SK-N-SH (cell line): ENCODE measurements at regions not wholly inside any gene's neighbourhood (a gene's known extent, or its start where the extent isn't known, plus 50 kb on each side); places are given as distances from the start of the nearest gene placed in this dataset.

Source experiments
- CTCF ChIP-seq: fragments of 200-600 bp; sonication (generic); IDR thresholded peaks from 2 replicates; pipeline ENCODE4 v1.6.1; 2017; ENCODE audit warnings: antibody characterized with exemption, mild to moderate bottlenecking, moderate library complexity
- EZH2phosphoT487 ChIP-seq: fragments of 200-600 bp; sonication (generic); IDR thresholded peaks from 2 replicates; pipeline ENCODE4 v1.6.1; 2017; ENCODE audit warnings: low read depth, mixed run types, mild to moderate bottlenecking, antibody characterized with exemption, moderate library complexity, borderline replicate concordance
- FOSL2 ChIP-seq: IDR thresholded peaks from 2 replicates; pipeline ENCODE4 v1.4.0; 2012; ENCODE audit warnings: low read depth, mild to moderate bottlenecking, moderate library complexity, borderline replicate concordance
- GABPA ChIP-seq: IDR thresholded peaks from 2 replicates; pipeline ENCODE4 v1.4.0; 2012; ENCODE audit warnings: low read depth, mild to moderate bottlenecking
- NFIC ChIP-seq: IDR thresholded peaks from 2 replicates; pipeline ENCODE4 v1.4.0; 2012; ENCODE audit warnings: borderline replicate concordance
- POLR2AphosphoS5 ChIP-seq: IDR thresholded peaks from 2 replicates; pipeline ENCODE4 v1.6.1; 2012; ENCODE audit warnings: low read depth, low read length
- RAD21 ChIP-seq: IDR thresholded peaks from 2 replicates; pipeline ENCODE4 v1.6.1; 2012; ENCODE audit warnings: mild to moderate bottlenecking, low read length
- REST ChIP-seq: IDR thresholded peaks from 2 replicates; pipeline ENCODE4 v1.6.1; 2012; ENCODE audit warnings: mild to moderate bottlenecking, low read depth, low read length, moderate library complexity
- SIN3A ChIP-seq: IDR thresholded peaks from 2 replicates; pipeline ENCODE4 v1.6.1; 2012; ENCODE audit warnings: low read depth, mild to moderate bottlenecking, low read length, moderate library complexity, borderline replicate concordance
- TAF1 ChIP-seq: IDR thresholded peaks from 2 replicates; pipeline ENCODE4 v1.6.1; 2012; ENCODE audit warnings: low read depth, mild to moderate bottlenecking, low read length, moderate library complexity, borderline replicate concordance

GRCh38 chr14:27063959-27064358, 466.1 kb upstream of the NOVA1 start:
- TF ChIP-seq EZH2phosphoT487 (no peak), CTCF (no peak), TAF1 (no peak), REST (no peak), NFIC (no peak), SIN3A (no peak), RAD21 (no peak), POLR2AphosphoS5 (no peak), FOSL2 (no peak), GABPA (no peak)
